HepG2 (cell line): ENCODE measurements at regions not wholly inside any gene's neighbourhood (a gene's known extent, or its start where the extent isn't known, plus 50 kb on each side); places are given as distances from the start of the nearest gene placed in this dataset.

Source experiments
- ATAC-seq: fragments of 200-7000 bp; cut with Tn5 transposase; 3 replicates; pipeline ENCODE4 v1.9.1; 2020; ENCODE audit warnings: mild to moderate bottlenecking, moderate library complexity
- BruUV-seq: library from RNA; stranded (reverse); fragments of 400-500 nt; replicated peaks from 2 replicates; lab custom pipeline; 2021; lab: Mats Ljungman, UMichigan
- CTCF ChIA-PET: fragments of 300-600 bp; formaldehyde crosslinking; extraction: SDS; loops from one replicate; lab custom pipeline; 2021; ENCODE audit warnings: low total read pairs, inconsistent platforms, low intra/inter-chr PET ratio; lab: Yijun Ruan, JAX
- POLR2A ChIA-PET: fragments of 350-600 bp; sonication (Branson Sonifier 250); formaldehyde crosslinking; loops from one replicate; lab custom pipeline; 2020; ENCODE audit warnings: antibody characterized with exemption, inconsistent platforms; lab: Yijun Ruan, JAX
- DNase-seq: peaks from one replicate; pipeline ENCODE4 v3.0.0-alpha.2; 2015; ENCODE audit warnings: low spot score
- FAIRE-seq: peaks from 3 replicates; lab custom pipeline; 2011; peaks lifted over from hg19 to GRCh38; lab: Jason Lieb, UNC
- H2AFZ ChIP-seq: one replicate; pipeline ENCODE4 v1.6.1; 2011; ENCODE audit warnings: low read length, inconsistent platforms
- H3K27ac ChIP-seq: fragments of 300-600 bp; 3 replicates; pipeline ENCODE4 v1.8.0; 2011; ENCODE audit warnings: mixed run types, mild to moderate bottlenecking, mixed read lengths, low read length, inconsistent platforms; ENCODE audit not compliant: insufficient read depth; ENCODE audit errors: extremely low read length
- H3K27me3 ChIP-seq, 2 experiments: fragments of 200-600 bp in 1 of 2; 2 replicates in 1 of 2; 3 replicates in 1 of 2; pipeline versions ENCODE4 v1.6.0 to v1.8.0; 2011; ENCODE audit warnings: low read length in 2 of 2, mild to moderate bottlenecking in 2 of 2, moderate library complexity in 2 of 2, inconsistent platforms in 1 of 2; ENCODE audit not compliant: insufficient read depth in 2 of 2, control insufficient read depth in 1 of 2
- H3K36me3 ChIP-seq, 2 experiments: fragments of 200-600 bp in 1 of 2; replicated peaks in 1 of 2; 2 replicates in 1 of 2; 3 replicates in 1 of 2; pipeline versions ENCODE4 v1.5.1 to v1.8.0; 2011; ENCODE audit warnings: low read length in 2 of 2, inconsistent platforms in 1 of 2; ENCODE audit not compliant: insufficient read depth in 2 of 2, control insufficient read depth in 1 of 2
- H3K4me1 ChIP-seq: 2 replicates; pipeline ENCODE4 v1.5.1; 2012; ENCODE audit warnings: low read length, inconsistent platforms; ENCODE audit not compliant: insufficient read depth
- H3K4me2 ChIP-seq: 2 replicates; pipeline ENCODE4 v1.6.0; 2011; ENCODE audit warnings: low read depth, low read length, inconsistent platforms
- H3K4me3 ChIP-seq, 3 experiments: fragments of 200-600 bp in 1 of 3; sonication (generic), shearing (Covaris generic) in 1 of 3; replicated peaks in 1 of 3; 2 replicates each; pipeline ENCODE4 v1.5.1; 2011 to 2016; ENCODE audit warnings: low read length in 3 of 3, inconsistent platforms in 2 of 3, low read depth in 2 of 3, mild to moderate bottlenecking in 2 of 3, control low read depth in 1 of 3, mixed read lengths in 1 of 3; ENCODE audit not compliant: insufficient read depth in 1 of 3
- H3K79me2 ChIP-seq: one replicate; pipeline ENCODE4 v1.6.1; 2011; ENCODE audit warnings: low read length, inconsistent platforms; ENCODE audit not compliant: insufficient read depth
- H3K9ac ChIP-seq: 2 replicates; pipeline ENCODE4 v1.6.0; 2011; ENCODE audit warnings: mild to moderate bottlenecking, low read depth, low read length, inconsistent platforms; ENCODE audit not compliant: insufficient read depth
- H3K9me3 ChIP-seq: 2 replicates; pipeline ENCODE4 v1.5.1; 2012; ENCODE audit warnings: mild to moderate bottlenecking, low read length
- H4K20me1 ChIP-seq: 2 replicates; pipeline ENCODE4 v1.6.0; 2011; ENCODE audit warnings: inconsistent platforms, mild to moderate bottlenecking, low read length, moderate library complexity; ENCODE audit not compliant: insufficient read depth
- AHR ChIP-seq: IDR thresholded peaks from 2 replicates; pipeline ENCODE4 v1.6.1; 2018; ENCODE audit warnings: missing genetic modification reagents, missing compliant biosample characterization
- ARNTL ChIP-seq: sonication (generic); formaldehyde crosslinking; IDR thresholded peaks from 2 replicates; pipeline ENCODE4 v1.4.0; 2020; ENCODE audit warnings: mild to moderate bottlenecking, missing genetic modification reagents
- ELF3 ChIP-seq: IDR thresholded peaks from 2 replicates; pipeline ENCODE4 v1.6.1; 2016; ENCODE audit warnings: missing genetic modification reagents, missing compliant biosample characterization
- GLI4 ChIP-seq: sonication (generic); formaldehyde crosslinking; IDR thresholded peaks from 2 replicates; pipeline ENCODE4 v1.5.1; 2020; ENCODE audit warnings: missing genetic modification reagents, mild to moderate bottlenecking, moderate library complexity, borderline replicate concordance
- GLMP ChIP-seq: sonication (generic); formaldehyde crosslinking; IDR thresholded peaks from 2 replicates; pipeline ENCODE4 v1.9.0; 2021; ENCODE audit warnings: missing genetic modification reagents, mild to moderate bottlenecking, borderline replicate concordance
- MNT ChIP-seq: fragments of 450-650 bp; IDR thresholded peaks from 2 replicates; pipeline ENCODE4 v1.6.1; 2016
- RBM39 ChIP-seq: fragments of 200-400 bp; formaldehyde crosslinking; IDR thresholded peaks from one replicate; pipeline ENCODE4 v1.6.1; 2018; ENCODE audit warnings: antibody characterized with exemption, mild to moderate bottlenecking, low read depth, low read length; ENCODE audit not compliant: poor library complexity, severe bottlenecking
- ZC3H13 ChIP-seq: sonication (generic); formaldehyde crosslinking; IDR thresholded peaks from 2 replicates; pipeline ENCODE4 v1.8.1; 2023; ENCODE audit warnings: mild to moderate bottlenecking, missing genetic modification reagents, moderate library complexity
- ZNF18 ChIP-seq: sonication (generic); formaldehyde crosslinking; IDR thresholded peaks from 2 replicates; pipeline ENCODE4 v1.8.0; 2022; ENCODE audit warnings: mild to moderate bottlenecking, missing genetic modification reagents; ENCODE audit not compliant: insufficient replicate concordance
- ZNF879 ChIP-seq: sonication (generic); formaldehyde crosslinking; IDR thresholded peaks from 2 replicates; pipeline ENCODE4 v1.8.1; 2023; ENCODE audit warnings: missing genetic modification reagents
- WGBS: methylation state at CpG from one replicate; pipeline ENCODE4 v1.1.6; 2017; ENCODE audit warnings: low lambda C conversion rate; 5-methylcytosine and 5-hydroxymethylcytosine counted together
- in situ Hi-C: cut with HindIII; loops from 2 replicates; pipeline ENCODE4 v1.10.0; 2017; ENCODE audit warnings: low pct_unique_long_range_greater_than_20kb; ENCODE audit not compliant: extremely low pct_ligation_motif_present
- intact Hi-C: fragments of 100-400 bp; cut with micrococcal nuclease; formaldehyde crosslinking; loops from one replicate; pipeline ENCODE4 v1.10.0; 2022; ENCODE audit not compliant: unreplicated experiment

GRCh38 chr20:51189814-51190782, 167.2 kb upstream of the KCNG1 start:
- intact Hi-C loops: no loop called here

GRCh38 chr20:51188941-51189340, 166.0 kb upstream of the KCNG1 start:
- no peaks in the 10 kb centered on the region for H4K20me1 ChIP-seq
- no peak for DNase-seq
- no peak for FAIRE-seq
- WGBS: 33% methylated on average over 10 of the region's 10 CpGs
- no peaks in the 10 kb centered on the region for H3K79me2 ChIP-seq
- no peak overlapping the region for H3K27ac ChIP-seq
- H3K36me3 ChIP-seq: no peaks in the 10 kb centered on the region
- POLR2A ChIA-PET: no interaction called here
- intact Hi-C loops (no loop called here), in situ Hi-C loops (no loop called here)
- no peak overlapping the region for H3K9ac ChIP-seq
- no peaks in the 10 kb centered on the region for H3K4me1 ChIP-seq
- H2AFZ ChIP-seq: no peak overlapping the region
- peaks cover 6 to 43% of the 10 kb centered on the region in 2 experiments; a peak in 3 of 5 replicates for H3K27me3 ChIP-seq
- CTCF ChIA-PET: no interaction called here
- H3K4me2 ChIP-seq: no peak overlapping the region
- no peak overlapping the region for H3K4me3 ChIP-seq
- no peaks in the 10 kb centered on the region for H3K9me3 ChIP-seq
- ATAC-seq: no peak
- no TSS peak for BruUV-seq
- TF ChIP-seq GLMP (no peak), ZNF18 (CRISPR knock-in tag) (no peak), ARNTL (no peak), AHR (CRISPR knock-in tag) (no peak), RBM39 (no peak), ZC3H13 (CRISPR knock-in tag) (no peak), GLI4 (CRISPR knock-in tag) (no peak), ZNF879 (CRISPR knock-in tag) (no peak)

More at GRCh38 chr20:51189814-51190782, 167.2 kb upstream of the KCNG1 start:
- Histone ChIP-seq H3K4me1 (no peaks in the 10 kb centered on the region), H3K4me2 (no peak overlapping the region), H4K20me1 (no peaks in the 10 kb centered on the region), H2AFZ (no peak overlapping the region), H3K9ac (no peak overlapping the region), H3K4me3 (no peak overlapping the region), H3K9me3 (no peaks in the 10 kb centered on the region), H3K27me3 (peaks cover 6 to 55% of the 10 kb centered on the region in 2 experiments; a peak in 4 of 5 replicates), H3K27ac (no peak overlapping the region), H3K79me2 (no peaks in the 10 kb centered on the region), H3K36me3 (no peaks in the 10 kb centered on the region)
- in situ Hi-C loops: no loop called here
- TF ChIP-seq MNT (peak; percentile 93), ELF3 (CRISPR knock-in tag) (no peak)
- WGBS: 16% methylated on average over 12 of the region's 12 CpGs
- no TSS peak for BruUV-seq
- no peak for ATAC-seq
- no peak for FAIRE-seq
- ChIA-PET POLR2A (no interaction called here), CTCF (no interaction called here)
- DNase-seq: no peak
